ENCODE measurements at regions not wholly inside any gene's neighbourhood (a gene's known extent, or its start where the extent isn't known, plus 50 kb on each side); places are given as distances from the start of the nearest gene placed in this dataset.

GRCh38 chr5:92930057-92930456 is 651.0 kb downstream of the NR2F1-AS1 start:
- H3K36me3 ChIP-seq (ENCODE audit: insufficient read depth, low read length) = no peaks in the 10 kb centered on the region
- no peak overlapping the region for H3K27ac ChIP-seq (ENCODE audit: low read length)
- no peaks in the 10 kb centered on the region for H3K79me2 ChIP-seq (replicated peaks; ENCODE audit: insufficient read depth, low read length)
- no peaks in the 10 kb centered on the region for H3F3A ChIP-seq (ENCODE audit: insufficient read depth, low read length, poor library complexity, severe bottlenecking)
- no peak overlapping the region for H3K9ac ChIP-seq (ENCODE audit: low read length)
- H3K4me3 ChIP-seq (ENCODE audit: low read length) = no peak overlapping the region
- no peaks in the 10 kb centered on the region for H3K27me3 ChIP-seq (ENCODE audit: insufficient read depth, low read depth, low read length)
- H3K4me2 ChIP-seq (ENCODE audit: low read length) = no peak overlapping the region
- TF ChIP-seq SMC3 (conservative IDR thresholded peaks at IDR 0.05; ENCODE audit: poor library complexity) = no peak
- no peak for TF ChIP-seq REST (IDR thresholded peaks at IDR 0.05; ENCODE audit: borderline replicate concordance)
- TF ChIP-seq EP300 (conservative IDR thresholded peaks at IDR 0.05; ENCODE audit: poor library complexity, severe bottlenecking) = no peak
- TF ChIP-seq EZH2 (IDR thresholded peaks at IDR 0.05; ENCODE audit: borderline replicate concordance, insufficient read depth, low read length, poor library complexity, severe bottlenecking) = no peak
- no peak overlapping the region for H2AFZ ChIP-seq (ENCODE audit: low read depth, low read length)
- no peaks in the 10 kb centered on the region for H3K9me2 ChIP-seq (ENCODE audit: insufficient read depth, low read length)
- no peaks in the 10 kb centered on the region for H3K9me3 ChIP-seq (ENCODE audit: low read length)
- H4K20me1 ChIP-seq (ENCODE audit: insufficient read depth) = no peaks in the 10 kb centered on the region

- no peaks in the 10 kb centered on the region for H3K79me2 ChIP-seq (replicated peaks; ENCODE audit: insufficient read depth, low read length)
- H3K9me2 ChIP-seq (ENCODE audit: insufficient read depth, low read length) = no peaks in the 10 kb centered on the region
- no peak overlapping the region for H3K27ac ChIP-seq (ENCODE audit: low read length)
- no peak overlapping the region for H2AFZ ChIP-seq (ENCODE audit: low read depth, low read length)
- H4K20me1 ChIP-seq (ENCODE audit: insufficient read depth) = no peaks in the 10 kb centered on the region
- H3K36me3 ChIP-seq (ENCODE audit: insufficient read depth, low read length) = no peaks in the 10 kb centered on the region
- no peak overlapping the region for H3K9ac ChIP-seq (ENCODE audit: low read length)
- TF ChIP-seq REST (IDR thresholded peaks at IDR 0.05; ENCODE audit: borderline replicate concordance) = no peak
- TF ChIP-seq EP300 (conservative IDR thresholded peaks at IDR 0.05; ENCODE audit: poor library complexity, severe bottlenecking) = no peak
- TF ChIP-seq EZH2 (IDR thresholded peaks at IDR 0.05; ENCODE audit: borderline replicate concordance, insufficient read depth, low read length, poor library complexity, severe bottlenecking) = no peak
- H3K9me3 ChIP-seq (ENCODE audit: low read length) = no peaks in the 10 kb centered on the region
- peak overlapping the region; percentile 12 for H3K4me3 ChIP-seq (ENCODE audit: low read length)
- no peaks in the 10 kb centered on the region for H3K27me3 ChIP-seq (ENCODE audit: insufficient read depth, low read depth, low read length)
- H3K4me2 ChIP-seq (ENCODE audit: low read length) = peak overlapping the region; percentile 42
- H3F3A ChIP-seq (ENCODE audit: insufficient read depth, low read length, poor library complexity, severe bottlenecking) = no peaks in the 10 kb centered on the region
These were observed 653.7 kb downstream of the NR2F1-AS1 start for GRCh38 chr5:92927291-92927778.

GRCh38 chr5:92923885-92924284 is 657.1 kb downstream of the NR2F1-AS1 start:
- Histone ChIP-seq H3K9ac (ENCODE audit: low read length) (no peak overlapping the region), H3F3A (ENCODE audit: insufficient read depth, low read length, poor library complexity, severe bottlenecking) (no peaks in the 10 kb centered on the region), H3K9me2 (ENCODE audit: insufficient read depth, low read length) (no peaks in the 10 kb centered on the region), H3K27ac (ENCODE audit: low read length) (no peak overlapping the region), H3K4me3 (ENCODE audit: low read length) (no peak overlapping the region), H3K27me3 (ENCODE audit: insufficient read depth, low read depth, low read length) (no peaks in the 10 kb centered on the region), H2AFZ (ENCODE audit: low read depth, low read length) (no peak overlapping the region), H4K20me1 (ENCODE audit: insufficient read depth) (no peaks in the 10 kb centered on the region), H3K9me3 (ENCODE audit: low read length) (no peaks in the 10 kb centered on the region), H3K36me3 (ENCODE audit: insufficient read depth, low read length) (no peaks in the 10 kb centered on the region), H3K4me2 (ENCODE audit: low read length) (no peak overlapping the region), H3K79me2 (replicated peaks; ENCODE audit: insufficient read depth, low read length) (no peaks in the 10 kb centered on the region)
- TF ChIP-seq TAF1 (IDR thresholded peaks at IDR 0.05; ENCODE audit: low read depth) = no peak
- no peak for TF ChIP-seq EZH2 (IDR thresholded peaks at IDR 0.05; ENCODE audit: borderline replicate concordance, insufficient read depth, low read length, poor library complexity, severe bottlenecking)
- no peak for TF ChIP-seq MXI1 (conservative IDR thresholded peaks at IDR 0.05; ENCODE audit: poor library complexity, severe bottlenecking)
- no peak for TF ChIP-seq REST (IDR thresholded peaks at IDR 0.05; ENCODE audit: borderline replicate concordance)
- TF ChIP-seq CTCF (IDR thresholded peaks at IDR 0.05; ENCODE audit: poor library complexity, severe bottlenecking) = no peak
- no peak for TF ChIP-seq SMC3 (conservative IDR thresholded peaks at IDR 0.05; ENCODE audit: poor library complexity)
- no peak for TF ChIP-seq RAD21 (conservative IDR thresholded peaks at IDR 0.05)
